Suprapubic skin (tissue), 4 donors: ENCODE measurements at regions not wholly inside any gene's neighbourhood (a gene's known extent, or its start where the extent isn't known, plus 50 kb on each side); places are given as distances from the start of the nearest gene placed in this dataset.

ENCODE experiments used
- POLR2A ChIP-seq, 2 donors: fragments of 450-650 bp; IDR thresholded peaks; one replicate each; pipeline ENCODE4 v1.6.1; 2017; ENCODE audit warnings: antibody characterized with exemption in 2 of 2, mild to moderate bottlenecking in 2 of 2, moderate library complexity in 2 of 2
- POLR2AphosphoS5 ChIP-seq, 3 donors: sonication (generic); formaldehyde crosslinking; IDR thresholded peaks; one replicate each; pipeline ENCODE4 v1.6.1; 2017; ENCODE audit warnings: antibody characterized with exemption in 3 of 3
- TF ChIP-seq, protein P1 (sequence below), 2 donors: fragments of 200-600 bp in 1 of 2; fragments of 450-650 bp in 1 of 2; sonication (generic) in 1 of 2; IDR thresholded peaks; one replicate each; pipeline ENCODE4 v1.5.1; 2016 to 2019; ENCODE audit warnings: antibody characterized with exemption in 2 of 2, mild to moderate bottlenecking in 1 of 2, moderate library complexity in 1 of 2

DNA sequence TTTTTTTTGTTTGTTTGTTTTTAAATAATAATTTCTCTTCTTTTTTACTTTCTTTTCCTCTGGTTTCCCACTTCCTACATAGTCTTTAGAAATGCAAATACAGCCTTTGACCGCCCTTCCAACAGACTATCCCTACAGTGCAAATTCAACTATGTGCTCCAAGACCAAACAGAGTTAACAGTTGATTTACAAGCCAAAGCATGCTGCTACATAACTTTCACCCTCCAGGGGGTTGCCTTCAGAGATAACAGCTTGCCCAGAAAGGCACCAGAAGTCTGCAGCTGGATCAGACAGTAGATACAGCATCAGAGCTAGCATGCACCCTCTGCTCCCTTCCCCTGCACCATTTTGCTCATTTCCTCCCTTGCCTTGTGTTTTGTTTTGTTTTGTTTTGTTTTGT is 539.0 kb downstream of the ZWINT start:
- TF ChIP-seq POLR2A (IDR thresholded peaks at IDR 0.05), result no peak
- TF ChIP-seq, protein P1, sequence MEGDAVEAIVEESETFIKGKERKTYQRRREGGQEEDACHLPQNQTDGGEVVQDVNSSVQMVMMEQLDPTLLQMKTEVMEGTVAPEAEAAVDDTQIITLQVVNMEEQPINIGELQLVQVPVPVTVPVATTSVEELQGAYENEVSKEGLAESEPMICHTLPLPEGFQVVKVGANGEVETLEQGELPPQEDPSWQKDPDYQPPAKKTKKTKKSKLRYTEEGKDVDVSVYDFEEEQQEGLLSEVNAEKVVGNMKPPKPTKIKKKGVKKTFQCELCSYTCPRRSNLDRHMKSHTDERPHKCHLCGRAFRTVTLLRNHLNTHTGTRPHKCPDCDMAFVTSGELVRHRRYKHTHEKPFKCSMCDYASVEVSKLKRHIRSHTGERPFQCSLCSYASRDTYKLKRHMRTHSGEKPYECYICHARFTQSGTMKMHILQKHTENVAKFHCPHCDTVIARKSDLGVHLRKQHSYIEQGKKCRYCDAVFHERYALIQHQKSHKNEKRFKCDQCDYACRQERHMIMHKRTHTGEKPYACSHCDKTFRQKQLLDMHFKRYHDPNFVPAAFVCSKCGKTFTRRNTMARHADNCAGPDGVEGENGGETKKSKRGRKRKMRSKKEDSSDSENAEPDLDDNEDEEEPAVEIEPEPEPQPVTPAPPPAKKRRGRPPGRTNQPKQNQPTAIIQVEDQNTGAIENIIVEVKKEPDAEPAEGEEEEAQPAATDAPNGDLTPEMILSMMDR (IDR thresholded peaks at IDR 0.05), result no peak
- TF ChIP-seq POLR2AphosphoS5 (IDR thresholded peaks at IDR 0.05), result no peak
